OCI-LY1 (cell line): ENCODE measurements at regions not wholly inside any gene's neighbourhood (a gene's known extent, or its start where the extent isn't known, plus 50 kb on each side); places are given as distances from the start of the nearest gene placed in this dataset.

Experiments
- H2AFZ ChIP-seq: fragments of 200-600 bp; sonication (generic), shearing (Covaris generic); 2 replicates; pipeline ENCODE4 v1.6.0; 2014; ENCODE audit warnings: antibody characterized with exemption, mild to moderate bottlenecking, low read length
- H3F3A ChIP-seq: fragments of 200-600 bp; sonication (generic), shearing (Covaris generic); 2 replicates; pipeline ENCODE4 v1.6.0; 2014; ENCODE audit warnings: mild to moderate bottlenecking, antibody characterized with exemption, low read length, moderate library complexity; ENCODE audit not compliant: insufficient read depth
- H3K27ac ChIP-seq: fragments of 200-600 bp; sonication (generic); 2 replicates; pipeline ENCODE4 v1.5.1; 2014; ENCODE audit warnings: low read length, mixed run types, mild to moderate bottlenecking, low read depth; ENCODE audit not compliant: poor library complexity, severe bottlenecking
- H3K27me3 ChIP-seq: fragments of 200-600 bp; sonication (generic); 2 replicates; pipeline ENCODE4 v1.6.0; 2014; ENCODE audit warnings: antibody characterized with exemption, mild to moderate bottlenecking, low read length, moderate library complexity; ENCODE audit not compliant: insufficient read depth
- H3K36me3 ChIP-seq: fragments of 200-600 bp; sonication (generic); 2 replicates; pipeline ENCODE4 v1.6.1; 2014; ENCODE audit warnings: mild to moderate bottlenecking, antibody characterized with exemption, low read length, moderate library complexity, mixed read lengths; ENCODE audit not compliant: insufficient read depth
- H3K4me1 ChIP-seq: fragments of 200-600 bp; sonication (generic); 2 replicates; pipeline ENCODE4 v1.5.1; 2014; ENCODE audit warnings: mild to moderate bottlenecking, low read length, moderate library complexity; ENCODE audit not compliant: insufficient read depth, severe bottlenecking
- H3K4me2 ChIP-seq: fragments of 200-600 bp; sonication (generic), shearing (Covaris generic); 2 replicates; pipeline ENCODE4 v1.6.1; 2014; ENCODE audit warnings: low read length
- H3K4me3 ChIP-seq: fragments of 200-600 bp; sonication (generic); 2 replicates; pipeline ENCODE4 v1.5.1; 2014; ENCODE audit warnings: low read length, low read depth, mild to moderate bottlenecking, mixed read lengths; ENCODE audit not compliant: poor library complexity, severe bottlenecking
- H3K79me2 ChIP-seq: fragments of 200-600 bp; shearing (Covaris generic); 2 replicates; pipeline ENCODE4 v1.6.1; 2016; ENCODE audit warnings: mixed run types, low read length, mixed read lengths; ENCODE audit not compliant: insufficient read depth
- H3K9ac ChIP-seq: fragments of 200-600 bp; sonication (generic), shearing (Covaris generic); 2 replicates; pipeline ENCODE4 v1.6.1; 2014; ENCODE audit warnings: mild to moderate bottlenecking, low read length, mixed read lengths
- H3K9me2 ChIP-seq: fragments of 200-600 bp; sonication (generic), shearing (Covaris generic); 2 replicates; pipeline ENCODE4 v1.6.1; 2014; ENCODE audit warnings: low read depth, mild to moderate bottlenecking, low read length, mixed read lengths
- H3K9me3 ChIP-seq: fragments of 200-600 bp; shearing (Covaris generic); 2 replicates; pipeline ENCODE4 v1.6.1; 2014; ENCODE audit warnings: low read length, mixed read lengths
- H4K20me1 ChIP-seq: fragments of 200-600 bp; sonication (generic), shearing (Covaris generic); 2 replicates; pipeline ENCODE4 v1.6.0; 2016; ENCODE audit warnings: mild to moderate bottlenecking, low read length; ENCODE audit not compliant: insufficient read depth
- EZH2 ChIP-seq: fragments of 200-600 bp; sonication (generic), shearing (Covaris generic); IDR thresholded peaks from 2 replicates; pipeline ENCODE4 v1.8.0; 2017; ENCODE audit warnings: borderline replicate concordance, mixed run types, mild to moderate bottlenecking, antibody characterized with exemption, low read length, moderate library complexity, mixed read lengths
- TF ChIP-seq, protein P1 (sequence below): fragments of 200-600 bp; sonication (generic), shearing (Covaris generic); IDR thresholded peaks from 2 replicates; pipeline ENCODE4 v1.5.1; 2017; ENCODE audit warnings: mild to moderate bottlenecking, antibody characterized with exemption, low read length, moderate library complexity, mixed read lengths

DNA sequence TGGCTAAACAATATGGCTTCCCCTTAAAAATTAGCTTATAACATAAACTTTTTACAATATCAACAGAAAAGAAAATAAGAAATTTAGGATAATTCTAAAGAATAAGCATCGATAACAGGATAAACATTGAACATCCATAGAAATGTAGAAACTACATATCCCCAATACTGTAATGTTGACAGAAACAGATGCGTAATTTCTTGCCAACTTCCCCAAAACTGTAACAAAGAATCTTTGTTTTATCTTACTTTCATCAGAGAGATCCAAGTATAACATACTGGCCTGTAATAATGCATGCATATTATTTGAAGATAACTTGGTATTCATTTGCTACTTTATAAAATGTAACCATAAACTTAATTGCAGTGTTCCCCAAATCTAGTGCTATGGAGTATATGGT lies 339.9 kb downstream of the ARL4A start:
- Histone ChIP-seq H3K36me3 (no peaks in the 10 kb centered on the region), H3K4me2 (no peak overlapping the region), H3K4me3 (no peak overlapping the region), H3K9me2 (no peaks in the 10 kb centered on the region), H3K9me3 (no peaks in the 10 kb centered on the region), H3K27ac (no peak overlapping the region), H3K79me2 (no peaks in the 10 kb centered on the region), H2AFZ (no peak overlapping the region), H4K20me1 (no peaks in the 10 kb centered on the region), H3K4me1 (no peaks in the 10 kb centered on the region), H3F3A (no peaks in the 10 kb centered on the region), H3K9ac (no peak overlapping the region), H3K27me3 (no peaks in the 10 kb centered on the region)
- no peak for TF ChIP-seq EZH2
- TF ChIP-seq, protein P1, sequence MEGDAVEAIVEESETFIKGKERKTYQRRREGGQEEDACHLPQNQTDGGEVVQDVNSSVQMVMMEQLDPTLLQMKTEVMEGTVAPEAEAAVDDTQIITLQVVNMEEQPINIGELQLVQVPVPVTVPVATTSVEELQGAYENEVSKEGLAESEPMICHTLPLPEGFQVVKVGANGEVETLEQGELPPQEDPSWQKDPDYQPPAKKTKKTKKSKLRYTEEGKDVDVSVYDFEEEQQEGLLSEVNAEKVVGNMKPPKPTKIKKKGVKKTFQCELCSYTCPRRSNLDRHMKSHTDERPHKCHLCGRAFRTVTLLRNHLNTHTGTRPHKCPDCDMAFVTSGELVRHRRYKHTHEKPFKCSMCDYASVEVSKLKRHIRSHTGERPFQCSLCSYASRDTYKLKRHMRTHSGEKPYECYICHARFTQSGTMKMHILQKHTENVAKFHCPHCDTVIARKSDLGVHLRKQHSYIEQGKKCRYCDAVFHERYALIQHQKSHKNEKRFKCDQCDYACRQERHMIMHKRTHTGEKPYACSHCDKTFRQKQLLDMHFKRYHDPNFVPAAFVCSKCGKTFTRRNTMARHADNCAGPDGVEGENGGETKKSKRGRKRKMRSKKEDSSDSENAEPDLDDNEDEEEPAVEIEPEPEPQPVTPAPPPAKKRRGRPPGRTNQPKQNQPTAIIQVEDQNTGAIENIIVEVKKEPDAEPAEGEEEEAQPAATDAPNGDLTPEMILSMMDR: no peak

DNA sequence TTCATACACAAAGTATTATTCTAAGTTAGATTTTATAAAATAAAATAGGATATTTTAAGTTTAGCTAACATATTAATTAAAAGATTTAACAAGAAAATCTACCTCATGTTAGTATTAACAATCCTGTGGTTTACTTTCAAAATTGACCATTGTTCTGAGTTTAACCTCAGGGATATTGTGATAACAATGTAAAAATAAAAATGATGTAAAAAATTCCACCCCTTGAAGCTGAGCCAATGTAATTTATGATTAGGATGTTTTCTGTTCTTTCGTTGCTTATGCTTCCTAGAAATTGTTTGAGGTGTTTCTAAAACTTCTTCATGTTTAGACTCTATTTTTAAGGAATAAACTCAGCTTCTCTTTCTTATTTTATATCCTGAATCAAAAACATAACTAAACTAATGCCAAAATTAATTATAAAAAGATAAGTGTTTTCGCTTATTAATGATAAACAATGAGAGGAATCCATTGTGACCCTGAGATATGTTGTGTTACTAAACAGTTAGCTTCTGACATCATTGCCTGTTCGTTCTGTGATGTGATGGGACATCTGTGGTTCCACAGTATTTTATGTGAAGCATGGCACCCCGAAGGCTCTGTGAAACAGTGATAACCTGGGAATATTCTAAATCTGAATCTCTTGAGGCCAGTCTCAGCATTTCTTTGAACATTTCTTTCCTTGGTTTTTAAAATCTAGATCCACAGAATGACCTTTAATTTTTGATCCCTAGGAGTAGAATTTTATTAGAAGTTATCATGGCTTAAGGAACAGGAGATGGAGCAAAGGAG lies 340.8 kb downstream of the ARL4A start:
- Histone ChIP-seq H2AFZ (no peak overlapping the region), H3K36me3 (no peaks in the 10 kb centered on the region), H3K27ac (no peak overlapping the region), H3K9me2 (no peaks in the 10 kb centered on the region), H4K20me1 (no peaks in the 10 kb centered on the region), H3K79me2 (no peaks in the 10 kb centered on the region), H3F3A (no peaks in the 10 kb centered on the region), H3K27me3 (no peaks in the 10 kb centered on the region), H3K9me3 (no peaks in the 10 kb centered on the region), H3K4me2 (no peak overlapping the region), H3K4me3 (no peak overlapping the region), H3K4me1 (no peaks in the 10 kb centered on the region), H3K9ac (no peak overlapping the region)
- no peak for TF ChIP-seq EZH2
- TF ChIP-seq, protein P1: no peak

DNA sequence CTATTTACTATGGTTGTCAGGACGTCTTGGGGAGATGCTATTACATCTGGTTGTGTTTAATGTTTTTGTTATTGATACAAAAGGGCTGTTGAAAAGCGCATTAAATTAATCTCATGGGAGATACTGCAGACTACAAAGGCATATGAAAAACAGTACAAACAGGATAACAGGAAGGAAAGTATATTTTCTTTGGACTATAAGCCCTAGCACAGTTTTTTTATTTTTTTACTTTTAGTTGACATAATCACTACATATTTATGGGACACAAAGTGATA lies 341.3 kb downstream of the ARL4A start:
- H3K9me3 ChIP-seq: no peaks in the 10 kb centered on the region
- H3K4me3 ChIP-seq: no peak overlapping the region
- H3F3A ChIP-seq: no peaks in the 10 kb centered on the region
- H2AFZ ChIP-seq: no peak overlapping the region
- no peaks in the 10 kb centered on the region for H3K27me3 ChIP-seq
- no peaks in the 10 kb centered on the region for H4K20me1 ChIP-seq
- no peaks in the 10 kb centered on the region for H3K79me2 ChIP-seq
- no peak overlapping the region for H3K4me2 ChIP-seq
- no peak overlapping the region for H3K27ac ChIP-seq
- H3K9me2 ChIP-seq: no peaks in the 10 kb centered on the region
- no peak overlapping the region for H3K9ac ChIP-seq
- TF ChIP-seq, protein P1: no peak
- no peak for TF ChIP-seq EZH2
- no peaks in the 10 kb centered on the region for H3K4me1 ChIP-seq
- H3K36me3 ChIP-seq: no peaks in the 10 kb centered on the region
